Stimulated activated CD4-positive, alpha-beta T cell treated with anti-CD3 and anti-CD28 coated beads, Interleukin-1b, Interleukin-23, amount 100 ng/mL, for 24 hours (primary cell): ENCODE measurements at regions not wholly inside any gene's neighbourhood (a gene's known extent, or its start where the extent isn't known, plus 50 kb on each side); places are given as distances from the start of the nearest gene placed in this dataset.

Experiments used
- DNase-seq, 4 experiments: peaks; one replicate each; pipeline ENCODE4 v3.0.0-alpha.2; 2020; ENCODE audit warnings: low read depth in 4 of 4, low spot score in 1 of 4

DNA sequence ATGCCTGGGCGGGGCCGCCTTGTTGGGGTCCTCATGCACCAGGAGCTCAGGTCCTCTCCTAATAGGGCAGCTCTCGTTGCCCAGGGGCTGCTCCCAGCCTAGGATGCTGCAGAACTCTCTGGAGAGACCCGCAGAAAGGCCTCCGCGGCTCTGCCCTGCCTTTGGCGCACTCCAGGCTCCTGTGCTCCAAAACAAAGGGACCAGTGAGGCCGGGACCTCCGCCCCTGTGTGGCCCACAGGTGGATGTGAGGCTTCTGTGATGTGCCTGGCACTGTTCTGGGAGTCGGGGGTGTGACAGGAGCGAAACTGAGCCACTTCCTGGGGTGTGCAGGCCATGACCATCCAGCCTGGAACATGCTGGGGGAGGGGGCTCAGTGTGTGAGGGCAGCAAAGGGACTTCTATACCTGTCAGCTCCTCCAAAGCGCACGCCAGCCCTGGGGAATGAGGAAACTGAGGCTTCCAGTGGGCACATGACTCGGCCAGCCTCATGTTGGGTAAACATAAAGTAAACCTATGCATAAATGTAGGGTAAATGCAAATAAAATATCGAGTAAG, 153.2 kb downstream of the IRF8 start:
- no peak for DNase-seq

DNA sequence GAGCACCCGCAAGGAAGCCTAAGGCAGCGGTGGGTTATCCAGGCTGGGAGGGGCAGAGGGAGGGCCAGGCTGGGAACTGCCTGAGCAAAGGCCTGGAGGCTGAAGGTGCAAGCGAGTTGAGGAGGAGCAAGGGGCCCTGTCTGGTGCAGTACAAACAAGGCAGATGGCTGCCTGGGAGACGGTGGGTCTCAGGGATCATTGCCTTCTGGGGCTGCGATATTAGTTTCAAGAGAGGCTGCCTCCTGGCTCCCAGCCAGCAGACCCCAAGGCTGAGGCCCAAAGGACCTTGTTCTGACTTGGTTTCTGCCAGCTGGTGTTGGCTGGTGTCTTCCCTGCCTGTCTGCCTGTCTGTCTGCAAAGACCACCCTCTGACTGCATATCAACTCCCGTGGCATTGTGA, 154.0 kb downstream of the IRF8 start:
- no peak for DNase-seq

DNA sequence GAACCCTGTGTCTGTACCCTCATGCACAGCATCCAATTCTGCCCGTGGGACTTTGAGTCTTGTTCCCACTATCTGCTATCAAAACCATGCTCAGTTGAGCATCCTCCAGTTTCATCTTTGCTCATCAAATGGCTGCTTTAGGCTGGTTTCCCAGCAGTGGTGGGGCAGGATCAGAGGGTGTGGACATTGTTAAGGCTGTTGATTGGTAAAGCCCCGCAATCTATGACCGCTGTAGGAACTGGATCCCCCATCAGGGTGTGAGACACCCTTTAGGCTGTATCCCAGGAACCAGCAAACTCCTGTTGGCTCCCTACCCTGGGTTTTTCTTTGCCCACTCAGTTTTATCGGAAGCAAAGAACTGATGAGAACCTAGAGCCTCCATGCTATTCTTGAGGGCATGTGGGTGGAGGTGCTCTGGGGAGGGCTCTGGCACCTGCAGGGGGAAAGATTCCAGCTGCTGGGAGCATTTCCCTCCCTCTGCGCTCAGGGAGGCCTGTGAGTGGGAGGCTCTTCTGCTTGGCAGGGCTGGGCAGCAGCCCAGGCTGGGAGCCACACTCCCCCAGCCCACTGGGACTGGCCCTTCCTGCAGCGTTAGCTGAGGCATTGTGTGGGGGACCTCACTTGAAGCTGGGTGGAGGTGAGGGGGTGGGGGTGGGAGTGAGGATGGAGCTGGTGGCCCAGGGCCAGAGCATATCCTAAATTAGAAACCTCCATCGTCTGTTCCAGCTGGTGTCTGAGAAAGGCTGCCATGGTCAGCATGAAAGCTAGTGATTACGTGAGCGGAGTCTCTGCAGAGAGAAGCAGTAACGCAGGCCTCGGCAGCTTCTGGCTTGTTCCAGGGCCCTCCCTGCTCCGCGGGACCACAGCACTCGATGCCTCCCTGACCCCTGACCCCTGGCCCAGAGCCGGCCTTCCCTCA, 160.6 kb downstream of the IRF8 start:
- no peak for DNase-seq

DNA sequence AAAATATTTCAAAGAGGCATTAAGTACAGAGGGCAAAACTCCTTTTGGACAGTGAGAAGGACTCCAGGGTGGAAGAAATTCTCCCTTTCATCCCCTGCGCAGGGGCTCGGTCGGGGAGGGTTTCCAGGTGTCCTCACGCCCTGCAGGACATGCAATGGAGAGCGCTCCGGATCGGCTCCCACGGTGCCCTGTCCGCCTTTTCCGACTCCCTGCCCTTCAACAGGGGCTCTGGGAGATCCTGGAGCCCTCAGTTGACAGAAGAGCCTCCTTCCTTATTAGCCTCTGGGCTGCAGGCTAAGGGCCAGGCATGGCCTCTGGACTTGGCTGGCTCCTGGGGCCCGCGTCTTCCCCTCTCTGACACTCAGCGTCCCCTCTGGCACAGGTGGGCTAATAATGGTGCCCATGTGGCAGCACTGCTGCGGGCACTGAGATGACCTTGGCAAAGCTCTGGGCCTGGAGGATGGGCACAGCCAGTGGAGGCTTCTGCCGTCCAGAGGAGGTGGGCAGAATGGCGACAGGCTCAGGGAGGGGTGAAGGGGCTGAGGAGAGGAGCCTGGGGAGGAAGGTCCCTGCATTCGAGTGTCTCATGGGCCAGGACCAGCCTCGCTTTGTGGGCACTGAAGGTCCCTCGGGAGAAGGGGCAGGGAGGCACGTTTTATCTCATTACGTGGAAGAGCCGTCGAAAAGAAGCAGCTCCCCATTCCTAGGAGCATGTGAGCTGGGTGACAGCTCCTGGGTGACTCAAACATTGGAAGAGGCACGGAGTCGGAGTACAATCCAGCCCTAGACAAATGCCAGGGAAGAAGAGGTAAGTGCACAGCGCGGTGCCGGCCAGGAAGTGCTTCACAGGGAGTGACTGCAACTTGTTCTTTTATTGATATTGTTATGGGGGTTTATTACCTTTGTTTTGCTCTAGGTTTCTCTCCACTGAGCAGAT, 161.7 kb downstream of the IRF8 start:
- DNase-seq = no peak

DNA sequence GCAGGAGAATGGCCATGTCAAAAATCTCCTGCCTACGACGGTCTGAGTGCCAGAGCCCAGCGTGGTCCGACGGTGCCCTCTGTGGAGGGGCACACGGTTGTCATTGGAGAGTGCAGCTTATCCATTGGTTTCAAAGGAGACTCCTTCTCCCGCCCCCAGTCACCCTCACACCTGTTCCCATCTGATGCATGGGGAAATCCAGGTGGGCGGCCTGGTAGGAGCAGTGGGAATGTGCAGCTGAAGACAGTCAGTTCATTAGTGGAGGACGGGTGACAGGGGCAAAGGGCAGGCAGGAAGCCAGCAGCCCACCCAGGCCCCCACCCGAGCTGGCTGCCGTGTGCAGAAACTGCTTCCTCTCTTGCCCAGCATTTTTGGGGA, 162.3 kb downstream of the IRF8 start:
- DNase-seq = no peak

DNA sequence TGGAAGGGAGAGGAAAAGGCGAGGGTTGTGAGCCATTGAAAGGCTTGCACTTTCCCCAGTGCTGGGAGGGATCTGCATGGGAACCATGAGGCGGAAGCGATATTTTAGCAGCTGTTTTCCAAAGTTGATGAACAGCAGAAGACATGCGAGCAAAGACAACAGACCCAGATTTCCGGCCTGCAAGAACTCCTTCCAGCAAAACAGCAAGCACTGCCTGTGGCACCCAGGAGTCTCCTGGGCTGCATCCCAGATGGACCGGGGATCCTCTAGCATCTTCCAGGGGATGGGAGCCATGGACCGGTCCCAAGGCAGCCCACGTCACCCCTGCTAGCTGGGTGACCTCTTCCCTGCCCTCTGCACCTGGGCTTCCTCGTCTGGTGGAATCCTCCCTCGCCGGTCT, 162.8 kb downstream of the IRF8 start:
- DNase-seq = no peak

DNA sequence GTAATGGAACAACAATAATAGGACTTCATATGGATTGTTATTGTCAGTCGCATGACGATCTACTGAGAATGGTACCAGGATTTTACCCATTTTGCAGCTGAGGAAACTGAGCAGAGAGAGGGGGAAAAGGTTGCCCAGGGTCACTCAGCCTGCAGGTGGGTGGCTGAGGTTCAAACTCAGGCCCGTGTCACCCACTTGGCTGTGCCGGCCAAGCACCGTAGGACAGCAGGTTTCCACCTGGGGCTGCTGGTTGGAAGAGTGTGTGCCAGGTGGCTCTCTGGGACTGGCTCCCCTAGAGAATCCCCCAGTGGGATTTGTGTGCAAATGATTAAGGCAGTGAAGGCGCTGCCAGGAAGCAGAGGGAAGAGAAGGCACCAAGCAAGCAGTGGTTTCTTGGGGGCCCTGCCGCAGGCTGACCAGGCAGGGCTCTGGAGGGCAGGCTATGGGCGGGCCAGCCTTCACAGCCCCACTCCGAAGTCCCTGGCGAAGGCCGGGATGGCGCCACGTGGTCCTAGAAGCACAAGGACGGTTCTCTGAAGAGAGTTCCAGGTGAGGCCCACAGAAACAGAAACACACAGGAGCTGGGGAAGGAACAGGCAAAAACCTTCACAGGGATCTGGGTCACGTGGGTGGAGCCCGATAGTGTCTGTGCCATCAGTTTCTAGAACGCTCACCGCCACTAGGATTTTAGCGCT, 163.5 kb downstream of the IRF8 start:
- DNase-seq = no peak

DNA sequence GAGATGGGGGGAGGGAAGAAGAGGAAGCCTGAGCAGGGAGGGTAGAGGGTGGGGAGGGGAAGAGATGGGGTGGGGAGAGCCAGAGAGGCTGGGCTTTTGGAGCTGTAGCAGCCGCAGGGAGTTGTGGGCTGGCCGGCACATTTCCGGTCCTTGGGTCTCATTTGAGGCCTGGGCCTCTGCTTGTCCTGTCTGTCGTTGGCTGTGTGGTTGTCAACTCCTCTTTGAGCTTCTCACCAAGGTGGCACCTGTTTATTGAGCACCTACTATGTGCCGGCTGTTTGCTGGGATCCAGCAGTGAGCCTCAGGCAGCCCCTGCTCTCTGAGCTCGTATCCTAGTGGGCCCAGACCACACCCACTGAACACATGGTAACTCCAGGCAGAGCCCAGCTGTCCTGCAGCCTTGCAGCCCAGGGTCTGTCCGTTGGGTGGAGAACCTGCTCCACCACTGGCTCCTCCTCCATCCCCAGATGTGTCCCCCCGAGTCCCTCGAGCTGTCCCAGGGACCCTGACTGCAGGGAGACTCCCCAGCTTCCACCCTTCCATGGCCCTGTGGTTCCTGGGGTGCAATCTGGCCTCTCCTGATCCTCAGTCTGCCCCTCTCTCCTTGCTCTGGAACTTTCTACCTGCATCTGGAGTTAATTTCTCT, 164.9 kb downstream of the IRF8 start:
- DNase-seq = no peak

DNA sequence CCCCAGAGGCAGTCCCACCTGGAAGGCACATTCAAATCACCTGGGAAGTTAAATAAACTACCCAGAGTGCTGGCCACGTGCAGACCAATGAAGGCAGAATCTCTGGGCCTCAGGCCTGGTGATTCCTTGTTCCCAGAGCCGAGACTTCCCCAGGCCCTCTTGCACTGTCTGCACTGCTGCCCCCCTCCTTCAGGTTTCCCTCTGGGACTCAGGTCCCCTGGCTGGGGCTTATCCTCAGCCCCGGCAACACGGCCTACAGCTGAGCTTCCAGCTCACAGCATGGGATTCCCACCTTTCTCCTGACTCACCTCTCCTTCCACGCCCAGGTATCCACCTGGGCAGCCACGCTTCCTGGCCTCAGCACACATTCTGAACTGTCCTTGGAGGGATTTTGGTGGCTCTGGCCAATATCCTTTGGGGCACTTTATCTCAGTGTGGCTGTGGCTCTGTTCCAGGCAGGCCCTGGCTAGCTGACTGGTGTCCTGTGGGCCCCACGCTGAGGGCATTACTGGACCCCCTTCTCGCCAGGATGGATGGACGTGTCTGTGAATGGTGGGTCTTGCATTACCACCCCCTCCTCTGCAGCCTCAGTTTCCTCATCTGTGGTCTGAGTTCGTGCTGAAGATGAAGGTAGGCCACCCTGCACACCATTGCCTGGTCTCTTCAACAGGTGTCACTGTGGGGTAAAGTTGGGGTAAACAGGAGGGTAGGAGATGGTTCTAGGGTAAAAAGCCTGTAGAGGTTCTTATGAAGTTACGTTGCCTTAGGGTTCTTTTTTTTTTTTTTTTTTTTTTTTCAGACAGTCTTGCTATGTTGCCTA, 165.7 kb downstream of the IRF8 start:
- DNase-seq = no peak

DNA sequence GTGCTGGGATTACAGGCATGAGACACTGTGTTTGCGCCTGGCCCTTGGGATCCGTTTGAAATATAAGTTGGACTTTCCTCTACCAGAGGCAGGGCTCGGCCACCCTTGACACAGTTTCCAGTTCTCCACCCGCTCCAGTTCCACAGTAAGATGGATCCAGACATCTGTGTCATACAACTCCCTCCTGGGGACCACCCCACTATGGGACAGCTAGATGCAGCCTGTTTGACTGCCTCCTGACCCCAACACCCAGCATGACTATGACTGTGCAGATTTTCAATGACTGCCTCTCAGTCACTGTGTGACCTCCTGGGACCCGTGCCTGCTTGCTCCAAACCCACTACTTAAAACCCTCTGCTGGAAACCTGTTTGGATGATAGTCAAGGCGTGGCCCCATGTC, 166.7 kb downstream of the IRF8 start:
- DNase-seq = no peak

DNA sequence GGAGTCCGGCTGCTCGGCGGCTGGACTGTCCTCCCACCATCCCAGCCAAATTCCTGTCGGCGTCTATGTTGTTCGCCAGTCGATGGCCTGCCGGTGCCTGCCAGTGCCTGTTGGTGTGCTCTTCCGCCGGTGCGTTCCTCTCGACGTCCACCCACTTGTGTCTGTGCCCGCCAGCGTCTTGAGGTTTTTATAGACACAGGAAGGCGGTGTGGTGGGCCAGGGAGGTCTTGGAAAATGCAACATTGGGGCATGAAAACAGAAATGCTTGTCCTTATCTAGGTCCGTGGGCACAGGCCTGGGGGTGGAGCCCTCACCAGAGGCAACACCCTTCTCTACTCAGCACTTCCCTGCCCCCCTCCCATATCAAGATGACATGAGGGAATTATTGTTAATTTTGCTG, 167.8 kb downstream of the IRF8 start:
- DNase-seq = no peak

DNA sequence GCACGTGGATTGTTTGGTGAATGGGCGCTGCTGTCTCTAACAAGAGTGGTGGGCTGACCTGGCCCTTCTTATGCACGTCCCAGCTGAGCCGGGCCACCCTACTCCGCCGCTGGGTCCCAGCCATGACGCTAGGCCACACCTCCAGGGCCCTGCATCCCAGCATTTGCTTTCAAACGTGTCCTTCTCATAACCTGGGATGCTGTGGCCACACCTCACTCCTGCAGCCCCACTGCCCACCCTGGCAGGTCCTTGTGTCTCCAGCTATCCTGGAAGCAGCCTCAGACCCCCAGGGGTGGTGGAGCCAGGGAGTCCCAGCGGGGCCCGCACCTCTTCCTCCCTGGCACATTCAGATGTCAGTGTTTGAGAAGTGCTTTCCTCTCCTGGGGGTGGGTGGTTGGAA, 168.6 kb downstream of the IRF8 start:
- no peak for DNase-seq

DNA sequence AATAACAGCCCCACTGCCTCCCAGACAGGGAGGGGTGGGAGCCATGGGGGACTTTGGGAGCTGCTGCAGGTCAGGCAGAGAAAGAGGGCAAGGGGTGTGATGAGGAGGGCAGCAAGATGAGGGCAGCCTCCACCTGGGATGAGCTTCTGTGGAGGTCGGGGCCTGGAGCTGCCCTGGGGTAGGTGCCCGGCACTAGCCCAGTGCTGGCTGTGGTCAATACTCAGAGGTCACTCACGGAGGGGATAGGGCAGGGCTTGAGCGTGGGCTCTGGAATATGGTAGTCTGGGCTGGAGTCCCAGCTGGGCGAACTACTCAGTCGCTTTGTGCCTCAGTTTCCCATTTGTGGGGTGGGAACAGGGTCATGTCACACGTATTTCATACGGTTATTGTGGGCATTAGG, 169.0 kb downstream of the IRF8 start:
- DNase-seq = no peak

DNA sequence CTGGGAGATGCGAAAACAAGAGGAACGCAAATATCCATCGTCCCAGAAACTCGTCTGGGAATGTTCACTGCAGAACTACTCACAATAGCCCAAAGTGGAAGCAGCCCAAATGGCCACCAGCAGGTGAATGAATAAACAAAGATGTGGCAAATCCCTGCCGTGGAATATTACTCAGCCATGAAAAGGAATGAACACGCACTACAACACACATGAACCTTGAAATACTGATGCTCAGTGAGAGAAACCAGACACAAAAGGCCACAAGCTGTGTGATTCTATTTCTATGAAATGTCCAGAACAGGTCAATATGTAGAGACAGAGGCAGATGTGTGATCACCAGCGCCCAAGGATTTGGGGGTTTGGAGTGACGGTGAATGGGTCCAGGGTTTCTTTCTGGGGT, 169.8 kb downstream of the IRF8 start:
- no peak for DNase-seq

DNA sequence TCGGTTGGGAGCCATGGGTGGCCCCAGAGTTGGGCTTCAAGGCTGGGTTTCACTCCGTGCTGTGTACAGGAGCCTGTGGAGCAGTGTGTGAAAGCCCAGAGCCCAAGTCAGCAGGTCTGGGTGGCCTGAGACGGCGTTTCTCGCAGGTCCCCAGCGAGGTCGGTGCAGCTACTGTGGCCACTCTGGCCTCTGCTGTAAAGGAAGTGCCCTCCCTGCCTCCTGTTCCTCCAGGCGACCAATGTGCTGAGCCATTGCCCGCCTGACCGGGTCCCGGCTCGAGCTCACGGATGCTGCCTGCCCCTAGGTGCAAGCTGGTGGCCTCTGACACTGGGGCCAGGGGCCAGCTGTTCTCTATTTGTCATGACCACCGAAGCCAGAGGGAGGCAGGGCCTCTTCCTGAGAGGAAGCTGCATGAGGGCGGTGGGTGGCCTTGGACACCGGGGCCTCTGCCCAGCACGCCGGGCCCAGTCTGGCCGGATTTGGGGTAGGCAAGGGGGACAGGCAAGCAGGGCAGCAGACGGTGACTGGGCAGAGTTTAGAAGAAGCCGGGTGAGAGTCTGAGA, 170.9 kb downstream of the IRF8 start:
- no peak for DNase-seq

DNA sequence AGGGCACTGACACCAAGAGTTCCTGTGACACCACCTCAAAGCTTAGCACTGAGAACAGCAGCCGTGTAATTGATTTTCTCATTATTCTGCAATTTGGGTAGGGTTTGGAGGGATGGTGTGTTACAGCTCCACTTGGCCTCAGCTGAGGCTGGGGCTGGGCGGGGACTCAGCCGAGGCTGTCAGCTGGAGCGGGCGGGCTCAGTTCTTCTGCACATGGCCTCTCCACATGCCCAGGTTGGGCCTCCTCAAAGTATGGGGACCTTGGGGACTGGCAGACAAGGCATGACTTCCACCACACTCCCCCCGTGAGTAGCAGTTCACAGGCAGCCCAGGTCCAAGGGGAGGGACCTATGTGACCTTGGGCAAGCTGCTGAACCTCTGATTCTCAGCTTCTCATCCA, 171.5 kb downstream of the IRF8 start:
- DNase-seq = no peak

DNA sequence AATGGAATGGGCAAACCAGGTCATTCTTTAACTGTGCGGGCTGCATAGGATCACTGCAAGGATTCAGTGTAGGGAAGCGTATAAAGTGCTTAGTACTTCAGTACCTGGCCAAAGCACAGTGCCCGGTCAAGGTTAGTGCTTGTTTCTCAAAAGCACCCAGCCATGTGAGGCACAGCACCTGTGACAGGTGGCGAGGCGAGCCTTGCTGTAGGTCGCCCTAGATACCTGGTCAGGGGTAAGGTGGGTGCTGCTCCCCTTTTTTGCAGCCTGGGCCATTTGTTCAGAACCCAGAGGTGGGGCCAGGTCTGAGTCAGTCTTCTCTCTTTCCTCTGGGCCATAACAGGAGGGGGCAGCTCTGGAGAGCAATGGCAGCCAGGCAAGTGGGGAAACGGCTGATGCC, 172.0 kb downstream of the IRF8 start:
- DNase-seq = no peak

DNA sequence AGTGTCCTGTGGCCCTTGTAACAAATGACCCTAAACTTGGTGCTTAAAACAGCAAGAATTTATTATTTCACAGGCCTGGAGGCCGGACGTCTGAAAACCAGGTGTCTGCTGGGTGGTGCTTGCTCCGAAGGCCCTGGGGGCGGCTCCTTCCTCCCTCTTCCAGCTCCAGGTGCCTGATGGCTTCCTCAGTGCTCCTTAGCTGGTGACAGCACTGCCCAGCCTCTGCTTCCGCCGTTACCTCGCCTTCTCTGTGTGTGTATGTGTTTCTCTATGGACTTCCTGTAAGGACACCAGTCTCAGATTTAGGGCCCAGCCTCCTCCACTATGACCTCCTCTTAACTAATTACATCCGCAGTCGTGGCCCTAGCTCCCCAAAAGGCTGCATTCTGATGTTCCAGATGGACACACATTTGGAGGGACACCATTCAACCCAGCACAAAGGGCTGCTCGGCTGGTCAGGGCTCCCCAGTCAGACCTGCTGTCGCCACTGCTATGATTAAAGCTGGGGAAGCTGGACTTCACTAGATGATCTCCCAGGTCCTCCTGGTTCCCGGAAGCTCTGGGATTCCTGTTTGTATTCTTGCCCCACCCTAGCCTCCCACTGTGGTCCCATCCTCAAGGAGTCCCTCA, 172.8 kb downstream of the IRF8 start:
- DNase-seq = no peak
